Natural killer cell treated with Interleukin-12 subunit alpha and Interleukin-12 subunit beta and Interleukin-15 and Interleukin-18, amount 100 ng/mL, for 72 hours (primary cell): ENCODE measurements at regions not wholly inside any gene's neighbourhood (a gene's known extent, or its start where the extent isn't known, plus 50 kb on each side); places are given as distances from the start of the nearest gene placed in this dataset.

ENCODE experiments used
- ATAC-seq, 2 donors: fragments of 150-1000 bp; cut with Tn5 transposase in 1 of 2; sonication (Bioruptor Pico), chemical (Tn5 transposase) in 1 of 2; 2 replicates each; pipeline ENCODE4 v1.10.0; 2021
- DNase-seq: peaks from one replicate; pipeline ENCODE4 v3.0.0; 2022; ENCODE audit warnings: low spot score
- H3K27ac Mint-ChIP-seq, 2 donors: 1 replicate in 1 of 2; 2 replicates in 1 of 2; pipeline ENCODE4 v1.8.0; 2022; ENCODE audit warnings: mixed read lengths in 2 of 2, mild to moderate bottlenecking in 1 of 2, moderate library complexity in 1 of 2
- H3K27me3 Mint-ChIP-seq, 2 donors: 1 replicate in 1 of 2; 2 replicates in 1 of 2; pipeline ENCODE4 v1.8.0; 2022; ENCODE audit warnings: mixed read lengths in 2 of 2
- H3K36me3 Mint-ChIP-seq: one replicate; pipeline ENCODE4 v1.8.0; 2022; ENCODE audit warnings: mixed read lengths
- H3K4me1 Mint-ChIP-seq, 2 donors: 1 replicate in 1 of 2; 2 replicates in 1 of 2; pipeline ENCODE4 v1.8.0; 2022; ENCODE audit warnings: low read depth in 2 of 2, mixed read lengths in 2 of 2, mild to moderate bottlenecking in 1 of 2
- H3K4me3 Mint-ChIP-seq: one replicate; pipeline ENCODE4 v1.8.0; 2022; ENCODE audit warnings: mixed read lengths
- H3K9me3 Mint-ChIP-seq: 2 replicates; pipeline ENCODE4 v1.8.0; 2022; ENCODE audit warnings: mixed read lengths

DNA sequence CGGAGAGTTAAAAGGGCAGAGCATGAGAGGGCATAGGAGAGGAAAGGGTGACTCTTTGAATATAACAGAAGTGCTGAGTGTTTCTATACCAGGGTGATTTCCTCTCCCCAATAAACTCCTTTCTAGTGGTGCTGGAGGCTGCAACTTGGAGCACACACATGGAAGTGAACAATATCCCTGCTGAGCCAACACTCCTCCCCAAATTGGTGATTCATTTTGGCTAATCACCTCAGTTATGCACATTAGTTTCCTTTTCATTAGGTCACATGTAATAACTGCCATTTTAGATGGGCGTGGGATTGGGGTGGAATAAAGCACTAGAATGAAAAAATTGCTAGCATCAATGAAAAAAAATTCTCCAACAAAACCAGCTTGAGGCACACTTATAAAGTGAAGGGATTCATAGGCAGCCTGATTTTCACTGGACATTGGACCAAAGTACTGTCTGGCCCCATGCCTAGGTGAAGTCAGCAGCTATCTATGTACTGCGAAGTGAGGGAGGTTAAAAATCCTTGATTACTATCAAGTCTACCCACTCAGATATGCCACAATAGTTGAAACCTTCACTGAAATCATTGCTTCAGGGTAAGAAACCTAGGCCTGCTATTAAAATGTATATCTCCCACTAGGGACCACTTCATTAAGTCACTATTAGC, 174.0 kb downstream of the GLUD2 start:
- no peaks in the 10 kb centered on the region for H3K36me3 Mint-ChIP-seq
- no peaks in the 10 kb centered on the region for H3K4me1 Mint-ChIP-seq
- no peak for DNase-seq
- H3K9me3 Mint-ChIP-seq: peaks cover 2% of the 10 kb centered on the region
- no peak for ATAC-seq
- no peak overlapping the region for H3K4me3 Mint-ChIP-seq
- H3K27me3 Mint-ChIP-seq: peaks cover 0 to 2% of the 10 kb centered on the region in 2 donors
- H3K27ac Mint-ChIP-seq: no peak overlapping the region

DNA sequence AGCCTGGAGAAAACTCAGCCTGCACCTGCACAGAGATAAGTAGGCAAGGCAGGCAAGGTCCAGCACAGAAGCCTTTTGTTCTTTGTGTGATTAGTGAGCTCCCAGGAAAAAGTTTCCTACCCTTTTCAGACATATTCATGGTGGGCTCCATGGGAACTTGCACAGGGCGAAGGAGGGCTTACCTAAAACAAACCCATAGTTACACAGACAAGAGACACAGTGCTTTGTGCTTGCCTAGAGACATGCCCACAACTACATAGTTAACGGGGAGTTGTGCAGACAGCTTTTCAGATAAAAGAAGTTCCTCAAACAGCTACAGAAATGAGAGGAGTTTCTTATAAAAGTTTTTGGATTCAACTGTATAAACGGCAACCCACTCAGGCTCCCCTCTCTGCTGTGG, 180.5 kb downstream of the GLUD2 start:
- Mint-ChIP-seq H3K4me1 (no peaks in the 10 kb centered on the region), H3K27me3 (peaks cover 0 to 4% of the 10 kb centered on the region in 2 donors), H3K27ac (no peak overlapping the region), H3K4me3 (no peak overlapping the region), H3K36me3 (no peaks in the 10 kb centered on the region), H3K9me3 (peaks cover 2% of the 10 kb centered on the region)
- no peak for DNase-seq
- ATAC-seq: no peak

DNA sequence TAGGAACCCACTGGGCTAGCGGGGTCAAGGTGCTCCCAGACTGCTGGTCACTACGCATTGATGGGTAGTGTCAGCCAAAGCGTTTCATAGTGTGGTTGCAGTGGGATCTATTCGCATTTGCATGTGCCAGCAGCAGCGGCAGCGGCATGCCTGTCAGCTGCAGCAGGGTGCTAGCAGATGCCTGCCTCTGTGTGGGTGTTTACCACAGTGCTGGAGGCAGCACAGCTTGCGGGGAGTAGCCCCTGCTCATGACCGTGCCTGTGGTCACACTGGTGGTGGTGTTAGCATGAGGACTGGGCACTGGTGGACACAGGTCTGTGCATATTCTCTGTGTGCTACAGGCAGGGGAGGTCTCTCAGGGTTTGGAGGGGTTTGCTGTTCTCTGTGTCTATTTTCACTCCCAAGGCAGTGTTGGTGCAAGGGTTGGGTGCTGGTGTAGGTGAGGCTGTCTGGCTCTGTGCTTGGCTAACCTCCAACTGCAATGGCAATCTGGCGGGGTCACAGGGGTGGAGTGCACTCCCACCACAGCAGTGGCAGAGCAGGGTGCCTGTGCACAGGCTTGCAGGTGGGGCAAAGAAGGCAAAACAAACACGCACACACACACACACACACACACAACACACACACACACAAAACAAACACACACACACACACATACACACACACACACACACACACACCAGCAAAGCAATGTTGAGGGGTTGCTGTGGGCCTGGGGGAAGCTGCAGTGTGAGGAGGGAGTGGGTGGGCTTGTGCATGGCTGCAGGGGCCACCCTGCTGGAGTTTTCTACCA, 184.4 kb downstream of the GLUD2 start:
- no peak overlapping the region for H3K4me3 Mint-ChIP-seq
- no peak overlapping the region for H3K27ac Mint-ChIP-seq
- H3K9me3 Mint-ChIP-seq: no peaks in the 10 kb centered on the region
- ATAC-seq (peak in 1 of 2 donors; percentile 52), DNase-seq (no peak)
- H3K36me3 Mint-ChIP-seq: no peaks in the 10 kb centered on the region
- no peaks in the 10 kb centered on the region for H3K4me1 Mint-ChIP-seq
- peaks cover 0 to 2% of the 10 kb centered on the region in 2 donors for H3K27me3 Mint-ChIP-seq

DNA sequence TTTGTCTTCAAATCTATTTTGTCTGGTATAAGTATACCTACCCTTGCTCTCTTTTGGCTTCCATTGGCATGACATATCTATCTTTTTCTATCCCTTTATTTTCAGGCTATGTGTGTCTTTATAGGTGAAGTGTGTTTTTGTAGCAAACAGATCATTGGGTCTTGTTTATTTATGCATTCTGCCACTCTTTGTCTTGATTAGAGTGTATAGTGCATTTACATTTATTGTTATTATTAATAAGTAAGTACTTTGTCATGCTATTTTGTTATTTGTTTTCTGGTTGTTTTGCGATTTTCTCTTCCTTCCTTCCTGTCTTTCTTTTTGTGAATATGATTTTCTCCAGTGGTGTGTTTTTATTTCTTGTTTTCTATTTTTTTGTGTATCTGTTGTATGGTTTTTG, 188.6 kb downstream of the GLUD2 start:
- no peaks in the 10 kb centered on the region for H3K36me3 Mint-ChIP-seq
- no peak overlapping the region for H3K4me3 Mint-ChIP-seq
- H3K4me1 Mint-ChIP-seq: no peaks in the 10 kb centered on the region
- no peak overlapping the region for H3K27ac Mint-ChIP-seq
- ATAC-seq (no peak), DNase-seq (no peak)
- no peaks in the 10 kb centered on the region for H3K9me3 Mint-ChIP-seq
- H3K27me3 Mint-ChIP-seq: peaks cover 0 to 4% of the 10 kb centered on the region in 2 donors

DNA sequence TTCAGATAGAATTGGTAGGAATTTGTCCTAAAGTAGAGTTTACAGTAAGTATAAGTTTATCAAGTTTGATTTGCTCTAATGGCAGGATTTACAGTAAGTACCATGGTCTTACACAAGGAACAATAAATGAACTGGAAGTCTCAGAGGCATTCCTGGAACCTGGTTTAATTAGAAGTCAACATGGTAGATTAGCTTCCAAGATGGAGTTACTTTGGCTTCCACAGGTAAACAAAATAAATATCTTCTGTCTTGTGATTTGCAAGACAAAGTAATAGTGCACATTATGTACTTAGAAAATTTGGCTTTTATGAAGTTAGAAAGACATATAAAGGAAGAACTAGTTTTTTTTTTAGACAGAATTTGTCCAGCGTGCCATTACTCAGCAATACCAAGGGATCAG, 190.7 kb downstream of the GLUD2 start:
- Mint-ChIP-seq H3K4me1 (no peaks in the 10 kb centered on the region), H3K4me3 (no peak overlapping the region), H3K9me3 (no peaks in the 10 kb centered on the region), H3K27me3 (peaks cover 0 to 9% of the 10 kb centered on the region in 2 donors), H3K36me3 (no peaks in the 10 kb centered on the region), H3K27ac (no peak overlapping the region)
- ATAC-seq (no peak), DNase-seq (no peak)

DNA sequence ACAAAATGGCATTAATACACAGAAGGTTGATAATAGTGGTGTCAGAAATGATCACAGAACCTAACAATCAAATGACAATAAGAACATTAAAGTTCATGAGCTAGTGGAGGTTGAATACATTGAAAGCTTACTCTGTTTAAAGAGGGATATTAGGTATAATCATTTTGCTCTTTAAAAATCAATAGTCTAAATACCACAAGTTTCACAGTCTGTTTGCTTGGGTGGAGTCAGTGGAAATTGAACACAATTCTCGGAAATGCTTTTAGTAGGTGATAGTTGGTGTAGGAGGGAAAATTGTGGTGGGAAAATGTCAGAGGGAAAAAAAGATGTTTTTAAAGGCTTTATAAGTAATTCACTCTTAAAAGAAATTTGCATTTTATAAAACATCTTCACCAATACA, 197.1 kb downstream of the GLUD2 start:
- ATAC-seq: no peak
- DNase-seq: no peak
- no peak overlapping the region for H3K4me3 Mint-ChIP-seq
- no peaks in the 10 kb centered on the region for H3K4me1 Mint-ChIP-seq
- H3K36me3 Mint-ChIP-seq: no peaks in the 10 kb centered on the region
- no peak overlapping the region for H3K27ac Mint-ChIP-seq
- no peaks in the 10 kb centered on the region for H3K9me3 Mint-ChIP-seq
- peaks cover 0 to 7% of the 10 kb centered on the region in 2 donors for H3K27me3 Mint-ChIP-seq

DNA sequence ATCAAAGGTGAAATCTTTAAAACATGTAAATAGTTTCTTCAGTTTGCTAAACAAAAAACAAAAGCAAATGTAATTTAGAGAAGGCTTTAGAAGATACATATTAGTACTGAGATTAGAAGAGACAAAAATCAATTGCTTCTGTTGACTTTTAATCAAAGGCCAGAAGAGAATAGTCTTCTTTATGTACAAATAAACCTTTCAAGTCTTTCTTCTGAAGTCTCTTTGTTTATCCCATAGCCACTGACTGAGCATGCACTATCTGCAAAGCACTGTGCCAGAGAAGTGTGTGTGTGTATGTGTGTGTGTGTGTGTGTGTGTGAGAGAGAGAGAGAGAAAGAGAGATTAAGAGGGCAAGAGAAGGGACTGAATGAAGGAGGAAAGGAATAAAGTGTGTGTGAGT, 198.4 kb downstream of the GLUD2 start:
- H3K36me3 Mint-ChIP-seq: no peaks in the 10 kb centered on the region
- H3K4me3 Mint-ChIP-seq: no peak overlapping the region

DNA sequence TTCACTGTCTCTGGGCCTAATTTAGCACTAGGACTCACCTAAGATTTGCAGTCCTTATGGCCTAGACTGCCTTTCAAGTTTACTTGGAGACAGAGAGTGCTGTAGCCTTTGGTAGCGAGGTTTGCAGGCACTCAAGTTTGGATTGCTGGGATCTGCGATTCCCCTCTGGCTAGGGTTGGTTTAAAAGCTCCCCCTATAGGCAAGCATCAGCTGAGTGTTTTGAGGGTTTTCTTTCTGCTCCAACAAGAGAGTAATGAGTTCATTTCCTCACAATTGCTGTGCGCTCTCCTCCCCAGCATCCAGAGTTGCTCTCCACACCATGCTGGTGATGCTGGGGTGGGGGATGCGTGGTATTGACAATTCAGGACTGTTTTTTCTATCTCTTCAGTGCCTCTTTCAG, 206.9 kb downstream of the GLUD2 start:
- no peak for ATAC-seq
- no peak overlapping the region for H3K4me3 Mint-ChIP-seq
- no peak for DNase-seq
- H3K27me3 Mint-ChIP-seq: no peaks in the 10 kb centered on the region
- no peak overlapping the region for H3K27ac Mint-ChIP-seq
- H3K36me3 Mint-ChIP-seq: no peaks in the 10 kb centered on the region
- H3K9me3 Mint-ChIP-seq: no peaks in the 10 kb centered on the region
- H3K4me1 Mint-ChIP-seq: no peaks in the 10 kb centered on the region

More for the DNA sequence above, 198.4 kb downstream of the GLUD2 start:
- H3K27me3 Mint-ChIP-seq: peaks cover 0 to 7% of the 10 kb centered on the region in 2 donors
- ATAC-seq: no peak
- no peaks in the 10 kb centered on the region for H3K9me3 Mint-ChIP-seq
- DNase-seq: no peak
- no peak overlapping the region for H3K27ac Mint-ChIP-seq
- H3K4me1 Mint-ChIP-seq: no peaks in the 10 kb centered on the region

DNA sequence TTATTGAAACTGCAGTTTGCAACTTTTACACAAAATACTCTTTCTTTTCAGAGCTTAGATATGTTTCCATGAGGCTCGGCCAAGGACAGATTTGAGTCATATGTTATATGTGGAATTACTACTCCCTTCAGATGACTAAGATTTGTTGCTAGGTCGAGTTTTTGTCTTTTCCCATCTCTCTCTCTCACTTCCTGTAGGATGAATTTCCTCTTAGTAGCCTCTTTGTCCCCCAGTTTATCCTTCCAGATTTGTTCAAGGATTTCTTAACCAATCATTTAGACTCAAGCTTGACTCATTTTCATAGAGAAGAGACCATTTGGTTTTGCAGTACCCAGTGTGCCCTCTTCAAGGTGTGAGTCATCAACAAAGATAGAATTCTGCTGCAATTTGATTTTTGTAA, 209.2 kb downstream of the GLUD2 start:
- H3K9me3 Mint-ChIP-seq: no peaks in the 10 kb centered on the region
- no peaks in the 10 kb centered on the region for H3K4me1 Mint-ChIP-seq
- H3K27me3 Mint-ChIP-seq: no peaks in the 10 kb centered on the region
- no peak for DNase-seq
- no peak for ATAC-seq
- no peaks in the 10 kb centered on the region for H3K36me3 Mint-ChIP-seq
- H3K27ac Mint-ChIP-seq: no peak overlapping the region
- no peak overlapping the region for H3K4me3 Mint-ChIP-seq

DNA sequence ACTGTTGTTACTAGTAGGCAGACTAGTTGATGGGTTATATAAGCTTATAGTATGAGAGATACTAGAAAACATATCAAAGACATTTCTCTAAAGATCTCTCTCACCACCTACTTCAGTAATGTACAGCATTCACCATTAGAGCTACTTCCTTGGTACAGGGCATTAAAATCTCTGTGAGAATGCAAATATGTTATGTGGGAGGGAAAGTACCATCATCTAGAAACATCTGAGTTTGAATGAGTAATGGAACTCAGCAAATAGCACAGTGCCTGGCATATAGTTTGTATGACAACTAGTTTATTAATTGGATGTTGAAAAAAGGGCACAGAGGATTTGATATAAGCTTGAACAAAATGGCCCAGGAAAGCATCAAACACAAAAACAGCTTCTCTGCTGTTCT, 211.1 kb downstream of the GLUD2 start:
- DNase-seq: no peak
- Mint-ChIP-seq H3K36me3 (no peaks in the 10 kb centered on the region), H3K9me3 (no peaks in the 10 kb centered on the region), H3K4me3 (no peak overlapping the region), H3K27ac (no peak overlapping the region), H3K27me3 (no peaks in the 10 kb centered on the region), H3K4me1 (no peaks in the 10 kb centered on the region)
- no peak for ATAC-seq

DNA sequence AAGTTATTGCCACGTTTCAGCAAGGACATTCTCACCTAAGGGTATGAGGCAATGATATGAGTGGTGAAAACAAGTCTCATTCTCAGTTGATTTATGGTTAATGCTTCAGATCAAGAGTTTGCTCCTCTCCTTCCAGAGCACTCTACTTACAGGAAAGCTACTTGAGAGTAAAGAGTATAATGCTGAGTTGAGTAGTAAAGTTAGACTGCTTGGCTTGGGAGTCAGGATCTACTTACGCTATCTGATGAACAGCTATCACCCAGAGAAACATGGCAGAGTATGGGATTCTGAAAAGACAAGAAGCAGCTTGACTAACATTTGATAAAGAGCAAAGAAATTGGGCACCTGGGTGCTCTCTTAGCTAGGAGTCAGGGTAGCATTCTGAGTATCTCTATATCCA, 211.8 kb downstream of the GLUD2 start:
- no peak overlapping the region for H3K27ac Mint-ChIP-seq
- no peak overlapping the region for H3K4me3 Mint-ChIP-seq
- no peaks in the 10 kb centered on the region for H3K4me1 Mint-ChIP-seq
- no peak for ATAC-seq
- H3K36me3 Mint-ChIP-seq: no peaks in the 10 kb centered on the region
- DNase-seq: no peak
- no peaks in the 10 kb centered on the region for H3K9me3 Mint-ChIP-seq
- no peaks in the 10 kb centered on the region for H3K27me3 Mint-ChIP-seq

DNA sequence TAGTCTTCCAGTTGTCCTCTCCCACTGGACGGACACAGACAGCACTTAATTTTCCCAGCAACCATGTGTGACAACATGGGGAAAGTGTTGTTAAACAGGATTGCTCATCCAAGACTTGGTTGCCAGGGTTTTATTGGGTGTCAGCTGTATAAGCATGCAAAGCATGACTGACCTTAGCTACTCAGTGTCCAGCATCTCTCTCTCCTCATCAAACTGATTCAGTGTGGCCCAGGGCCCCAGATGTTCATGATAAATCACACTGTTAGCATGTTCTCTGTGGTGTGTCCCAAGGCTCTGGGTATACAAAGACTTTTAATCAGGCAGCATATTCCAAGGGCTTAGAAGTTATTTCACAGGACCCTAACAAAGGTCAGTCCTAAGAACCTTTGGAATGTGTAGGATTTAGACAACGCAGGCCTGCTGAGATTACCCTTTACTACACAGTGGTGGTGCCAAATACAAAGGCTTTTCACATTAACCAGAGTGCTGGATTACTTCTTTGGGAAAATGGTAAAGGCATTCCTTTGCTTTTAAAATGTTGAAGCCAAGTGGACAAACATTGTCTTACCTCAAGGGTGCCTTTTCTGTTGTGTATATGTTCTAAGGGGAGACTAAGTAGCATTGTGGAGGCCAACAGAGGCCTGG, 213.3 kb downstream of the GLUD2 start:
- Mint-ChIP-seq H3K4me1 (no peaks in the 10 kb centered on the region), H3K36me3 (no peaks in the 10 kb centered on the region), H3K27ac (no peak overlapping the region), H3K4me3 (no peak overlapping the region), H3K9me3 (no peaks in the 10 kb centered on the region), H3K27me3 (no peaks in the 10 kb centered on the region)
- no peak for ATAC-seq
- no peak for DNase-seq

DNA sequence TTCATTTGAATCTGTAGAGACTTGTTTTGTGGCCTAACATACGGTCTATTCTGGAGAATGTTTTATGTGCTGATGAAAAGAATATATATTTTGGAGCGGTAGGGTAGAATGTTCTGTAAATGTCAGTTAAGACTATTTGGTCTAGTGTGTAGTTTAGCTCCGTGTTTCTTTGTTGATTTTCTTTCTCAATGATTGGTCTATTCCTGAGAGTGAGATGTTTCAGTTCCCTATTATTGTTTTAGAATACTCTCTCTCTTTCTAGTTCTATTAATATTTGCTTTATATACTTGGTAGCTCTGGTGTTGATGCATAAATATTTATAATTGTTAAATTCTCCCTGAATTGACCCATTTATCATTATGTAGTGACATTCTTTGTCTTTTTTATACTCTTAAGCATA, 236.5 kb downstream of the GLUD2 start:
- ATAC-seq (no peak), DNase-seq (no peak)
- H3K9me3 Mint-ChIP-seq: peaks cover 3% of the 10 kb centered on the region
- no peak overlapping the region for H3K27ac Mint-ChIP-seq
- H3K36me3 Mint-ChIP-seq: no peaks in the 10 kb centered on the region
- H3K4me1 Mint-ChIP-seq: no peaks in the 10 kb centered on the region
- no peak overlapping the region for H3K4me3 Mint-ChIP-seq
- H3K27me3 Mint-ChIP-seq: no peaks in the 10 kb centered on the region

DNA sequence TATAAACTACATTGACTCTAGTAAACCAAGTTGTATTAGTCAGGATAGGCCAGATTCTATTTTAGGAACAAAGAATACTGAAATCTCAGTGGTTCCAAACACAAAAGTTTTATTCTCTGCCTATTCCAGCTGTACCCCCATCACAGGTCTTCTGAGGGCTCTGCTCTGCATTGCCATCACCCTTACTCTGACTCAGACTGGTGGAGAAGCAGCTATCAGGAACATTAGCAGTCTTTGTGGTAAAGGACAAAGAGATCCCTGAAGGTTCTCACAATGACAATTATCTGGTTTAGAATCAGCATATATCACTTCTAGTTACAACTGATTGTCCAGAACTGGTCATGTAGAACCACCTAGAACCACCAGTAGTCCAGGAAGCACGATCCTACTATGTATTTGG, 251.1 kb downstream of the GLUD2 start:
- H3K27ac Mint-ChIP-seq: no peak overlapping the region
- H3K4me3 Mint-ChIP-seq: no peak overlapping the region
- no peak for ATAC-seq
- no peaks in the 10 kb centered on the region for H3K4me1 Mint-ChIP-seq
- no peaks in the 10 kb centered on the region for H3K9me3 Mint-ChIP-seq
- no peak for DNase-seq
- no peaks in the 10 kb centered on the region for H3K27me3 Mint-ChIP-seq
- H3K36me3 Mint-ChIP-seq: no peaks in the 10 kb centered on the region
